ENCODE measurements at regions not wholly inside any gene's neighbourhood (a gene's known extent, or its start where the extent isn't known, plus 50 kb on each side); places are given as distances from the start of the nearest gene placed in this dataset.
"Not testable (repeated sequence)": the region's sequence is repeated elsewhere in the genome, so short reads cannot be mapped to it uniquely, and the experiment has no call there.

GRCh38 chr7:32816409-32816948, 75.1 kb downstream of the KBTBD2 start:
- ATAC-seq; H3K4me1 Mint-ChIP-seq; H3K4me3 Mint-ChIP-seq; CTCF ChIA-PET; H3K27me3 Mint-ChIP-seq; intact Hi-C loops (cut with DNase I, micrococcal nuclease); H3K9me3 Mint-ChIP-seq (ENCODE audit: low read depth); H3K27ac Mint-ChIP-seq; DNase-seq; H3K36me3 Mint-ChIP-seq (ENCODE audit: low read depth); POLR2A ChIA-PET: not testable (repeated sequence)

GRCh38 chr7:32814779-32815178, 76.8 kb downstream of the KBTBD2 start:
- H3K27me3 Mint-ChIP-seq; POLR2A ChIA-PET; DNase-seq; H3K4me3 Mint-ChIP-seq; H3K27ac Mint-ChIP-seq; H3K36me3 Mint-ChIP-seq (ENCODE audit: low read depth); intact Hi-C loops (cut with DNase I, micrococcal nuclease); H3K4me1 Mint-ChIP-seq; H3K9me3 Mint-ChIP-seq (ENCODE audit: low read depth); ATAC-seq; CTCF ChIA-PET: not testable (repeated sequence)

- intact Hi-C loops (cut with DNase I, micrococcal nuclease) = no loop called here
- Mint-ChIP-seq H3K4me1 (no peaks in the 10 kb centered on the region), H3K27ac (no peak overlapping the region), H3K4me3 (no peak overlapping the region), H3K27me3 (no peaks in the 10 kb centered on the region), H3K9me3 (ENCODE audit: low read depth) (no peaks in the 10 kb centered on the region), H3K36me3 (ENCODE audit: low read depth) (no peaks in the 10 kb centered on the region)
- POLR2A ChIA-PET = no interaction called here
- DNase-seq (no peak), ATAC-seq (no peak)
- CTCF ChIA-PET = interaction anchor here (1.0 kb wide), 1 partner anchor 37 kb away, joined by 4 read pairs; no protein-coding TSS in a partner anchor
These were observed 81.7 kb downstream of the KBTBD2 start for GRCh38 chr7:32809871-32810270.

- Mint-ChIP-seq H3K9me3 (ENCODE audit: low read depth) (no peaks in the 10 kb centered on the region), H3K27me3 (no peaks in the 10 kb centered on the region), H3K4me1 (no peaks in the 10 kb centered on the region), H3K27ac (no peak overlapping the region), H3K36me3 (ENCODE audit: low read depth) (no peaks in the 10 kb centered on the region), H3K4me3 (no peak overlapping the region)
- POLR2A ChIA-PET = no interaction called here
- intact Hi-C loops (cut with DNase I, micrococcal nuclease) = no loop called here
- no peak for ATAC-seq
- no peak for DNase-seq
- CTCF ChIA-PET = interaction anchor here (0.6 to 1.0 kb wide), 2 partner anchors 37 to 325 kb away, joined by 3 to 4 read pairs; no protein-coding TSS in a partner anchor
These were observed 82.2 kb downstream of the KBTBD2 start for GRCh38 chr7:32809347-32809746.

- H3K4me1 Mint-ChIP-seq = no peaks in the 10 kb centered on the region
- H3K27ac Mint-ChIP-seq = no peak overlapping the region
- no peak for ATAC-seq
- POLR2A ChIA-PET = no interaction called here
- intact Hi-C loops (cut with DNase I, micrococcal nuclease) = no loop called here
- H3K4me3 Mint-ChIP-seq = no peak overlapping the region
- no peak for DNase-seq
- peaks cover 14% of the 10 kb centered on the region for H3K9me3 Mint-ChIP-seq (ENCODE audit: low read depth)
- CTCF ChIA-PET = interaction anchor here (0.7 kb wide), 1 partner anchor 43 kb away, joined by 3 read pairs; no protein-coding TSS in a partner anchor
- peaks cover 4% of the 10 kb centered on the region for H3K36me3 Mint-ChIP-seq (ENCODE audit: low read depth)
- H3K27me3 Mint-ChIP-seq = no peaks in the 10 kb centered on the region
These were observed 88.0 kb downstream of the KBTBD2 start for GRCh38 chr7:32803406-32804141.

GRCh38 chr7:32802305-32802910, 89.2 kb downstream of the KBTBD2 start:
- ChIA-PET CTCF (no interaction called here), POLR2A (no interaction called here)
- ATAC-seq = no peak
- no peak for DNase-seq
- intact Hi-C loops (cut with DNase I, micrococcal nuclease) = no loop called here
- H3K36me3 Mint-ChIP-seq (ENCODE audit: low read depth) = peaks cover 4% of the 10 kb centered on the region
- H3K4me3 Mint-ChIP-seq = no peak overlapping the region
- H3K4me1 Mint-ChIP-seq = no peaks in the 10 kb centered on the region
- no peaks in the 10 kb centered on the region for H3K27me3 Mint-ChIP-seq
- H3K9me3 Mint-ChIP-seq (ENCODE audit: low read depth) = peaks cover 14% of the 10 kb centered on the region
- no peak overlapping the region for H3K27ac Mint-ChIP-seq

GRCh38 chr7:32793053-32793452, 98.5 kb downstream of the KBTBD2 start:
- H3K27ac Mint-ChIP-seq; H3K36me3 Mint-ChIP-seq (ENCODE audit: low read depth); DNase-seq; H3K27me3 Mint-ChIP-seq; H3K9me3 Mint-ChIP-seq (ENCODE audit: low read depth); ATAC-seq; POLR2A ChIA-PET; H3K4me3 Mint-ChIP-seq; H3K4me1 Mint-ChIP-seq; CTCF ChIA-PET; intact Hi-C loops (cut with DNase I, micrococcal nuclease): not testable (repeated sequence)

- intact Hi-C loops (cut with DNase I, micrococcal nuclease); ATAC-seq; H3K27me3 Mint-ChIP-seq; H3K4me3 Mint-ChIP-seq; H3K27ac Mint-ChIP-seq; H3K36me3 Mint-ChIP-seq (ENCODE audit: low read depth); H3K9me3 Mint-ChIP-seq (ENCODE audit: low read depth); DNase-seq; CTCF ChIA-PET; POLR2A ChIA-PET; H3K4me1 Mint-ChIP-seq: not testable (repeated sequence)
These were observed 100.7 kb downstream of the KBTBD2 start for GRCh38 chr7:32790766-32791430.

GRCh38 chr7:32789266-32789665, 102.3 kb downstream of the KBTBD2 start:
- H3K27ac Mint-ChIP-seq; intact Hi-C loops (cut with DNase I, micrococcal nuclease); H3K9me3 Mint-ChIP-seq (ENCODE audit: low read depth); H3K4me1 Mint-ChIP-seq; H3K36me3 Mint-ChIP-seq (ENCODE audit: low read depth); ATAC-seq; H3K4me3 Mint-ChIP-seq; H3K27me3 Mint-ChIP-seq; POLR2A ChIA-PET; DNase-seq; CTCF ChIA-PET: not testable (repeated sequence)

GRCh38 chr7:32788174-32788573, 103.4 kb downstream of the KBTBD2 start:
- intact Hi-C loops (cut with DNase I, micrococcal nuclease); H3K36me3 Mint-ChIP-seq (ENCODE audit: low read depth); H3K27me3 Mint-ChIP-seq; ATAC-seq; DNase-seq; H3K4me3 Mint-ChIP-seq; H3K27ac Mint-ChIP-seq; H3K9me3 Mint-ChIP-seq (ENCODE audit: low read depth); H3K4me1 Mint-ChIP-seq; POLR2A ChIA-PET; CTCF ChIA-PET: not testable (repeated sequence)

- intact Hi-C loops (cut with DNase I, micrococcal nuclease); H3K36me3 Mint-ChIP-seq (ENCODE audit: low read depth); H3K27ac Mint-ChIP-seq; CTCF ChIA-PET; H3K4me1 Mint-ChIP-seq; H3K4me3 Mint-ChIP-seq; H3K27me3 Mint-ChIP-seq; ATAC-seq; POLR2A ChIA-PET; H3K9me3 Mint-ChIP-seq (ENCODE audit: low read depth); DNase-seq: not testable (repeated sequence)
These were observed 106.1 kb downstream of the KBTBD2 start for GRCh38 chr7:32785365-32785944.
